ENCODE measurements at regions not wholly inside any gene's neighbourhood (a gene's known extent, or its start where the extent isn't known, plus 50 kb on each side); places are given as distances from the start of the nearest gene placed in this dataset.

- no peak for DNase-seq
Measured at GRCh38 chrX:97666890-97667289, 783.2 kb downstream of the RPA4 start.

GRCh38 chrX:97668126-97668525, 784.4 kb downstream of the RPA4 start:
- DNase-seq, result no peak

- no peak for DNase-seq
Measured at GRCh38 chrX:97672138-97672537, 788.4 kb downstream of the RPA4 start.

- no peak for DNase-seq
Measured at GRCh38 chrX:97672608-97673007, 788.9 kb downstream of the RPA4 start.

GRCh38 chrX:97673135-97673534, 789.4 kb downstream of the RPA4 start:
- no peak for DNase-seq

GRCh38 chrX:97682991-97683840, 799.5 kb downstream of the RPA4 start:
- no peak for DNase-seq

GRCh38 chrX:97685753-97686152, 802.0 kb downstream of the RPA4 start:
- no peak for DNase-seq

GRCh38 chrX:97691901-97692455, 808.3 kb downstream of the RPA4 start:
- DNase-seq, result no peak

GRCh38 chrX:97692575-97692974, 808.9 kb downstream of the RPA4 start:
- no peak for DNase-seq

- DNase-seq, result no peak
Measured at GRCh38 chrX:97700547-97700946, 816.8 kb downstream of the RPA4 start.

GRCh38 chrX:97704474-97704873, 820.8 kb downstream of the RPA4 start:
- no peak for DNase-seq

- DNase-seq, result no peak
Measured at GRCh38 chrX:97704881-97705280, 821.2 kb downstream of the RPA4 start.

GRCh38 chrX:97705936-97706335, 822.2 kb downstream of the RPA4 start:
- DNase-seq, result no peak

GRCh38 chrX:97714072-97714471, 830.4 kb downstream of the RPA4 start:
- DNase-seq, result no peak

GRCh38 chrX:97728215-97728614, 844.5 kb downstream of the RPA4 start:
- no peak for DNase-seq

- no peak for DNase-seq
Measured at GRCh38 chrX:97740044-97740443, 856.3 kb downstream of the RPA4 start.

- DNase-seq, result no peak
Measured at GRCh38 chrX:97740886-97741285, 857.2 kb downstream of the RPA4 start.

GRCh38 chrX:97743014-97743413, 859.3 kb downstream of the RPA4 start:
- no peak for DNase-seq

- DNase-seq, result no peak
Measured at GRCh38 chrX:97747346-97747745, 863.6 kb downstream of the RPA4 start.

GRCh38 chrX:97751016-97751415, 867.3 kb downstream of the RPA4 start:
- no peak for DNase-seq

- DNase-seq, result no peak
Measured at GRCh38 chrX:97751735-97752134, 868.0 kb downstream of the RPA4 start.

GRCh38 chrX:97756879-97757278, 873.2 kb downstream of the RPA4 start:
- DNase-seq, result no peak

- no peak for DNase-seq
Measured at GRCh38 chrX:97763391-97763790, 879.7 kb downstream of the RPA4 start.

- DNase-seq, result no peak
Measured at GRCh38 chrX:97763981-97764380, 880.3 kb downstream of the RPA4 start.

Data from right hindlimb (tissue), 1 donor.